ENCODE measurements at regions not wholly inside any gene's neighbourhood (a gene's known extent, or its start where the extent isn't known, plus 50 kb on each side); places are given as distances from the start of the nearest gene placed in this dataset.

DNA sequence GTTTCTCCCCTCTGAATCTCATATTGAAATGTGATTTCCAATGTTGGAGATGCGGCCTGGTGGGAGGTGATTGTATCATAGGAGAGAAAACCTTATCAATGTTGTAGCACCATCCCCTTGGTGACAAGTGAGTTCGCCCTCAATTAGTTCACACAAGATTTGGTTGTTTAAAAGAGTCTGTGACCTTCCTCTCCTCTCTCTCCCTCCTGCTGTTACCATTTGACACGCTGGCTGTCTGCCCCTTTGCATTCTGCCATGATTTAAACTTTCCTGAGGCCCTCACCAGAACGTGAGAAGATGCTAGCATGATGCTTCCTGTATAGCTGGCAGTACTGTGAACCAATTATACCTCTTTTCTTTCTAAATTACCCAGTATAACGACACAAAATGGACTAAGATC lies 730.9 kb upstream of the PRMT6 start:
- no peaks in the 10 kb centered on the region for H3K9me3 ChIP-seq
- H3K27me3 ChIP-seq (replicated peaks; ENCODE audit: insufficient read depth), result no peaks in the 10 kb centered on the region
- TF ChIP-seq, protein P1, sequence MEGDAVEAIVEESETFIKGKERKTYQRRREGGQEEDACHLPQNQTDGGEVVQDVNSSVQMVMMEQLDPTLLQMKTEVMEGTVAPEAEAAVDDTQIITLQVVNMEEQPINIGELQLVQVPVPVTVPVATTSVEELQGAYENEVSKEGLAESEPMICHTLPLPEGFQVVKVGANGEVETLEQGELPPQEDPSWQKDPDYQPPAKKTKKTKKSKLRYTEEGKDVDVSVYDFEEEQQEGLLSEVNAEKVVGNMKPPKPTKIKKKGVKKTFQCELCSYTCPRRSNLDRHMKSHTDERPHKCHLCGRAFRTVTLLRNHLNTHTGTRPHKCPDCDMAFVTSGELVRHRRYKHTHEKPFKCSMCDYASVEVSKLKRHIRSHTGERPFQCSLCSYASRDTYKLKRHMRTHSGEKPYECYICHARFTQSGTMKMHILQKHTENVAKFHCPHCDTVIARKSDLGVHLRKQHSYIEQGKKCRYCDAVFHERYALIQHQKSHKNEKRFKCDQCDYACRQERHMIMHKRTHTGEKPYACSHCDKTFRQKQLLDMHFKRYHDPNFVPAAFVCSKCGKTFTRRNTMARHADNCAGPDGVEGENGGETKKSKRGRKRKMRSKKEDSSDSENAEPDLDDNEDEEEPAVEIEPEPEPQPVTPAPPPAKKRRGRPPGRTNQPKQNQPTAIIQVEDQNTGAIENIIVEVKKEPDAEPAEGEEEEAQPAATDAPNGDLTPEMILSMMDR (IDR thresholded peaks at IDR 0.05), result no peak
- H3K36me3 ChIP-seq, result no peaks in the 10 kb centered on the region
- ATAC-seq (ENCODE audit: insufficient number of reproducible peaks, low FRiP score, low read depth), result no peak
- no peak for DNase-seq (ENCODE audit: low spot score)
- H3K4me1 ChIP-seq (ENCODE audit: control insufficient read depth in 1 of 2, low read depth in 2 of 2), result no peaks in the 10 kb centered on the region
- no peak overlapping the region for H3K4me3 ChIP-seq
- no peak overlapping the region for H3K27ac ChIP-seq

DNA sequence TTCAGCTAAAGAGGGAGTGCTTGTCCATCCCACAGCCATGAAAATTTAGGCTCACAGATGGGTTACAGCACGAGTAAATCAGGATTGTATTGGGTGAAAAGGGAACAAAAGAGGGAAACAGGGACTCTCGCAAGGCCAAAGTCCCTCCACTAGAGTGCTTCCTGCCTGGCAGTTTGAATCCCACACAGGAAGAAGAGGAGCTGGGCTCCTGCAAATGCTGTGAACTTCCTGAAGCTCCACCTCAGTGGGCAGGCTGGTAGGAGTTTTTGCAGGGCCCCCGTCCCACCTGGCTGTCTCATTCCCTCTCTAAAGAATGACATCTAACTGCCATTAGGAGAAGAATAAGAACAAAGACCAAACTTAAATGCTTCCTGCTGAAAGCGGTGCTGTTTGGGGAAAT lies 712.0 kb upstream of the PRMT6 start:
- H3K4me3 ChIP-seq, result no peak overlapping the region

DNA sequence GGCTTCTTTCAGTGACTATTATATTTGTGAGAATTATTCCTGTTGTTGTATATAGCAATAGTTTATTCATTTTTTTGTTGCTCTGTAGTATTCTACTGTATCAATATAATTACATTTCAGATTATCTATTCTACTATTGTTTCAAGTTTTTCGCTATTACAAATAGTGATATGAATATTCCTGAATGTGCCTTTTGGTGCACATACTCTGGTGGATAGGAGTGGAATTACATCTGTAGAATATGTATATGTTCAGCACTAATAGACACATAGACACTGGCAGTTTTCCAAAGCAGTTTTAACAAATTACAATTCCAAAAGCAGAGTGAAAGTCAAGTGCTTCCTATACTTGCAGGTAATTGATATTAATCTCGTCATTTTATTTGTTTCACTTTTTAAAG lies 696.2 kb upstream of the PRMT6 start:
- DNase-seq (ENCODE audit: low spot score), result no peak
- TF ChIP-seq, protein P1 (IDR thresholded peaks at IDR 0.05), result no peak
- no peak for ATAC-seq (ENCODE audit: insufficient number of reproducible peaks, low FRiP score, low read depth)

More for the DNA sequence above, 712.0 kb upstream of the PRMT6 start:
- ATAC-seq (ENCODE audit: insufficient number of reproducible peaks, low FRiP score, low read depth) (no peak), DNase-seq (ENCODE audit: low spot score) (no peak)
- TF ChIP-seq, protein P1 (IDR thresholded peaks at IDR 0.05), result no peak
- Histone ChIP-seq H3K9me3 (peaks cover 4% of the 10 kb centered on the region), H3K27me3 (replicated peaks; ENCODE audit: insufficient read depth) (no peaks in the 10 kb centered on the region), H3K27ac (no peak overlapping the region), H3K36me3 (no peaks in the 10 kb centered on the region), H3K4me1 (ENCODE audit: control insufficient read depth in 1 of 2, low read depth in 2 of 2) (no peaks in the 10 kb centered on the region)

DNA sequence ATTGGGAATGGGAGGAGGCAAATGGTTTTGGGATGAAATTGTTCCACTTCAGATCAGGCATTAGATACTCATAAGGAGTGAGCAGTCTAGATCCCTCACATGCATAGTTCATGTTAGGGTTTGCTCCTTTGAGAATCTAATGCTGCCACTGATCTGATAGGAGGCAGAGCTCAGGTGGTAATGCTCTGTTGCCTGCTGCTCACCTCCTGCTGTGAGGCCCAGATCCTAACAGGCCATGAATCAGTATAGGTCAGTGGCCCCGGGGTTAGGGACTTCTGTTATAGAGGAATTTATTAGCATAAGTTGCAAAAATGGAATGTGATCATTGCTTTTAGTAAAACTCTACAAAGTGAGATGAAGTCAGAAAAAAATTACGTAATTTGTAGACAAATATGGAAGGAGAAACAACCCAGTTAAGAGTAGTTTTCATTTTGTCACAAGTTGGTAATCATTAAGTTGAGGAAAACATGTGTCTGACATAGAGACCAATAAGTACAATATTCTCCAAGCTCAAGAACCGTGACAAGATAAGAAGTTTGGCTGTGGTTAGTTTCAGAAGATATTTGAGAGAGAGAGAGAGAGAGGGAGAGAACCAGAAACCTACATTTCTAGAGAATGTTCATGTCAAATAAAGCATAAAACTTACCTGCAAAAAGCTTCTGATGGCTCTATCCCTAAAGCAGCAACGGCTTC lies 689.7 kb upstream of the PRMT6 start:
- Histone ChIP-seq H3K36me3 (no peaks in the 10 kb centered on the region), H3K9me3 (no peaks in the 10 kb centered on the region), H3K27me3 (replicated peaks; ENCODE audit: insufficient read depth) (no peaks in the 10 kb centered on the region), H3K27ac (no peak overlapping the region), H3K4me3 (no peak overlapping the region), H3K4me1 (ENCODE audit: control insufficient read depth in 1 of 2, low read depth in 2 of 2) (no peaks in the 10 kb centered on the region)
- no peak for ATAC-seq (ENCODE audit: insufficient number of reproducible peaks, low FRiP score, low read depth)
- no peak for DNase-seq (ENCODE audit: low spot score)
- TF ChIP-seq, protein P1 (IDR thresholded peaks at IDR 0.05), result no peak

More for the DNA sequence above, 696.2 kb upstream of the PRMT6 start:
- Histone ChIP-seq H3K27ac (no peak overlapping the region), H3K36me3 (no peaks in the 10 kb centered on the region), H3K4me1 (ENCODE audit: control insufficient read depth in 1 of 2, low read depth in 2 of 2) (no peaks in the 10 kb centered on the region), H3K27me3 (replicated peaks; ENCODE audit: insufficient read depth) (no peaks in the 10 kb centered on the region), H3K9me3 (peaks cover 10% of the 10 kb centered on the region), H3K4me3 (no peak overlapping the region)

DNA sequence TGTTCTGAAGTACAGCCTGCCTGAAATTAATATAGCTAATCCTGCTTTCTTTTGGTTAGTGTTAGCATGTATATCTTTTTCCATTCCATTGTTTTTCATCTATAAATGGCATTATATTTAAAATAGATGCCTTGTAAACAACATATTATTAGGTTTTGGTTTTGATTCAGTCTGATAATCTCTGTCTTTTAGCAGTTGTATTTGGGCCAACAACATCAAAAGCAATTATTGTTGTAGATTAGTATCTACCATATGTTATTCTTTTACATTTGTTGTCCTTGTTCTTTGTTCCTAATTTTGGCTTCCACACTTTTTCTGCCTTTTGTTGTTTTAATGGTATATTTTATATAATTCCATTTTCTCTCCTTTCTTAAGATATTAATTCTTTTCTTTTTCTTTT lies 678.2 kb upstream of the PRMT6 start:
- H3K27ac ChIP-seq, result no peak overlapping the region
- ATAC-seq (ENCODE audit: insufficient number of reproducible peaks, low FRiP score, low read depth) (no peak), DNase-seq (ENCODE audit: low spot score) (no peak)
- no peaks in the 10 kb centered on the region for H3K36me3 ChIP-seq
- TF ChIP-seq, protein P1 (IDR thresholded peaks at IDR 0.05), result no peak
- no peaks in the 10 kb centered on the region for H3K27me3 ChIP-seq (replicated peaks; ENCODE audit: insufficient read depth)
- no peak overlapping the region for H3K4me3 ChIP-seq
- no peaks in the 10 kb centered on the region for H3K4me1 ChIP-seq (ENCODE audit: control insufficient read depth in 1 of 2, low read depth in 2 of 2)
- no peaks in the 10 kb centered on the region for H3K9me3 ChIP-seq

All from thoracic aorta (tissue), 2 donors.